Gastrocnemius medialis (tissue), 4 donors: ENCODE measurements at regions not wholly inside any gene's neighbourhood (a gene's known extent, or its start where the extent isn't known, plus 50 kb on each side); places are given as distances from the start of the nearest gene placed in this dataset.
"Not testable (repeated sequence)": the region's sequence is repeated elsewhere in the genome, so short reads cannot be mapped to it uniquely, and the experiment has no call there.

Experiments
- ATAC-seq, 2 donors: fragments of 150-250 bp; one replicate each; pipeline ENCODE4 v1.9.1; 2016
- DNase-seq, 2 donors: peaks; one replicate each; pipeline ENCODE4 v3.0.0-alpha.2; 2019
- H3K27ac ChIP-seq, 4 donors: fragments of 200-600 bp; sonication (generic); 1 replicate in 1 of 4; 2 replicates in 3 of 4; pipeline ENCODE4 v1.5.1; 2016 to 2018; ENCODE audit warnings: mild to moderate bottlenecking in 2 of 4, moderate library complexity in 1 of 4
- H3K27me3 ChIP-seq, 3 donors: fragments of 200-600 bp; sonication (generic) in 2 of 3; 1 replicate in 1 of 3; 2 replicates in 2 of 3; pipeline versions ENCODE4 v1.5.1 to v1.6.0; 2016 to 2019; ENCODE audit warnings: mild to moderate bottlenecking in 1 of 3, moderate library complexity in 1 of 3
- H3K36me3 ChIP-seq, 2 donors: fragments of 200-600 bp; sonication (generic) in 1 of 2; one replicate each; pipeline ENCODE4 v1.5.1; 2017 to 2018
- H3K4me1 ChIP-seq, 2 donors: fragments of 200-600 bp; sonication (generic) in 1 of 2; one replicate each; pipeline ENCODE4 v1.5.1; 2016 to 2017; ENCODE audit warnings: mild to moderate bottlenecking in 2 of 2
- H3K4me3 ChIP-seq, 4 donors: fragments of 200-600 bp; sonication (generic) in 3 of 4; 1 replicate in 1 of 4; 2 replicates in 3 of 4; pipeline ENCODE4 v1.5.1; 2016 to 2019; ENCODE audit warnings: mild to moderate bottlenecking in 2 of 4
- H3K9me3 ChIP-seq, 3 donors: fragments of 200-600 bp; sonication (generic) in 2 of 3; 1 replicate in 1 of 3; 2 replicates in 2 of 3; pipeline ENCODE4 v1.5.1; 2016 to 2019
- CTCF ChIP-seq, 5 experiments: fragments of 450-650 bp in 3 of 5; fragments of 200-600 bp in 2 of 5; sonication (generic) in 2 of 5; IDR thresholded peaks in 4 of 5; conservative IDR thresholded peaks in 1 of 5; 1 replicate in 4 of 5; 2 replicates in 1 of 5; pipeline ENCODE4 v1.5.1; 2016 to 2019; ENCODE audit warnings: antibody characterized with exemption in 5 of 5, mild to moderate bottlenecking in 3 of 5, moderate library complexity in 3 of 5
- POLR2A ChIP-seq, 2 donors: fragments of 450-650 bp; IDR thresholded peaks; one replicate each; pipeline ENCODE4 v1.6.1; 2017; ENCODE audit warnings: antibody characterized with exemption in 2 of 2, mild to moderate bottlenecking in 2 of 2, moderate library complexity in 2 of 2
- in situ Hi-C, 4 donors: fragments of 200-750 bp; cut with MboI; loops; one replicate each; pipeline versions ENCODE4 v1.15.0 to v1.8.0; 2017; ENCODE audit warnings: low sequenced_read_pairs in 4 of 4
- intact Hi-C: fragments of 100-400 bp; cut with DNase I; formaldehyde crosslinking; loops from one replicate; pipeline ENCODE4 v1.15.1; 2023; ENCODE audit warnings: low total_unique reads

GRCh38 chr5:30447431-30447830 is 746.1 kb upstream of the CDH6 start:
- DNase-seq (no peak), ATAC-seq (no peak)
- Histone ChIP-seq H3K4me1 (no peaks in the 10 kb centered on the region), H3K4me3 (no peak overlapping the region), H3K27me3 (no peaks in the 10 kb centered on the region), H3K36me3 (no peaks in the 10 kb centered on the region), H3K9me3 (no peaks in the 10 kb centered on the region), H3K27ac (no peak overlapping the region)
- in situ Hi-C loops (no loop called here), intact Hi-C loops (no loop called here)
- no peak for TF ChIP-seq CTCF (IDR thresholded peaks at IDR 0.05 in 4 of 5, conservative IDR thresholded peaks at IDR 0.05 in 1 of 5)
- TF ChIP-seq POLR2A (IDR thresholded peaks at IDR 0.05) = no peak

- no peaks in the 10 kb centered on the region for H3K9me3 ChIP-seq
- no peaks in the 10 kb centered on the region for H3K36me3 ChIP-seq
- H3K4me3 ChIP-seq = no peak overlapping the region
- TF ChIP-seq CTCF (IDR thresholded peaks at IDR 0.05 in 4 of 5, conservative IDR thresholded peaks at IDR 0.05 in 1 of 5) = no peak
- H3K27ac ChIP-seq = no peak overlapping the region
- in situ Hi-C loops (no loop called here), intact Hi-C loops (no loop called here)
- no peaks in the 10 kb centered on the region for H3K4me1 ChIP-seq
- ATAC-seq = no peak
- no peak for DNase-seq
- H3K27me3 ChIP-seq = no peaks in the 10 kb centered on the region
Observed at GRCh38 chr5:30446456-30446855, 747.0 kb upstream of the CDH6 start.

GRCh38 chr5:30438785-30439184 is 754.7 kb upstream of the CDH6 start:
- no peak for DNase-seq
- Histone ChIP-seq H3K36me3 (no peaks in the 10 kb centered on the region), H3K27ac (no peak overlapping the region), H3K27me3 (no peaks in the 10 kb centered on the region), H3K4me1 (no peaks in the 10 kb centered on the region), H3K4me3 (no peak overlapping the region), H3K9me3 (no peaks in the 10 kb centered on the region)
- intact Hi-C loops (no loop called here), in situ Hi-C loops (no loop called here)
- TF ChIP-seq CTCF (IDR thresholded peaks at IDR 0.05 in 4 of 5, conservative IDR thresholded peaks at IDR 0.05 in 1 of 5) (no peak), POLR2A (IDR thresholded peaks at IDR 0.05) (no peak)
- ATAC-seq = no peak

GRCh38 chr5:30436691-30437090 is 756.8 kb upstream of the CDH6 start:
- TF ChIP-seq CTCF (IDR thresholded peaks at IDR 0.05 in 4 of 5, conservative IDR thresholded peaks at IDR 0.05 in 1 of 5) (no peak), POLR2A (IDR thresholded peaks at IDR 0.05) (no peak)
- Histone ChIP-seq H3K27me3 (no peaks in the 10 kb centered on the region), H3K9me3 (no peaks in the 10 kb centered on the region), H3K4me3 (no peak overlapping the region), H3K27ac (no peak overlapping the region), H3K36me3 (no peaks in the 10 kb centered on the region), H3K4me1 (no peaks in the 10 kb centered on the region)
- DNase-seq (no peak), ATAC-seq (no peak)
- in situ Hi-C loops (no loop called here), intact Hi-C loops (no loop called here)

- intact Hi-C loops, H3K36me3 ChIP-seq, ATAC-seq, H3K4me1 ChIP-seq, H3K27ac ChIP-seq, H3K9me3 ChIP-seq, H3K27me3 ChIP-seq, in situ Hi-C loops, DNase-seq, H3K4me3 ChIP-seq: not testable (repeated sequence)
Observed at GRCh38 chr5:30428866-30429407, 764.5 kb upstream of the CDH6 start.
